HG03354 (cell line): ENCODE measurements at regions not wholly inside any gene's neighbourhood (a gene's known extent, or its start where the extent isn't known, plus 50 kb on each side); places are given as distances from the start of the nearest gene placed in this dataset.
"Not testable (repeated sequence)": the region's sequence is repeated elsewhere in the genome, so short reads cannot be mapped to it uniquely, and the experiment has no call there.

ENCODE experiments used
- ATAC-seq: cut with Tn5 transposase; IDR thresholded peaks from one replicate; pipeline ENCODE4 v1.9.1; 2021; ENCODE audit warnings: mild to moderate bottlenecking; ENCODE audit not compliant: unreplicated experiment, poor library complexity, severe bottlenecking

GRCh38 chr6:50959081-50959641 is 140.5 kb downstream of the TFAP2B start:
- ATAC-seq = no peak

GRCh38 chr6:50961611-50962010 is 142.9 kb downstream of the TFAP2B start:
- no peak for ATAC-seq

GRCh38 chr6:50962213-50962759 is 143.6 kb downstream of the TFAP2B start:
- no peak for ATAC-seq

- no peak for ATAC-seq
Observed at GRCh38 chr6:50963952-50964351, 145.3 kb downstream of the TFAP2B start.

- ATAC-seq = no peak
Observed at GRCh38 chr6:50965495-50965894, 146.8 kb downstream of the TFAP2B start.

GRCh38 chr6:50966532-50966931 is 147.9 kb downstream of the TFAP2B start:
- ATAC-seq = peak; percentile 95

- peak; percentile 71 for ATAC-seq
Observed at GRCh38 chr6:50966986-50967385, 148.3 kb downstream of the TFAP2B start.

GRCh38 chr6:50968246-50968645 is 149.6 kb downstream of the TFAP2B start:
- not testable (repeated sequence) for ATAC-seq

- ATAC-seq = no peak
Observed at GRCh38 chr6:50970908-50971307, 152.2 kb downstream of the TFAP2B start.

- no peak for ATAC-seq
Observed at GRCh38 chr6:50973464-50973863, 154.8 kb downstream of the TFAP2B start.

- ATAC-seq = no peak
Observed at GRCh38 chr6:50974319-50974718, 155.6 kb downstream of the TFAP2B start.

GRCh38 chr6:50975216-50975615 is 156.5 kb downstream of the TFAP2B start:
- ATAC-seq = no peak

- ATAC-seq = no peak
Observed at GRCh38 chr6:50976907-50977306, 158.2 kb downstream of the TFAP2B start.

- ATAC-seq = no peak
Observed at GRCh38 chr6:50977796-50978195, 159.1 kb downstream of the TFAP2B start.

- no peak for ATAC-seq
Observed at GRCh38 chr6:50978380-50979170, 159.9 kb downstream of the TFAP2B start.

- ATAC-seq = no peak
Observed at GRCh38 chr6:50979171-50979525, 160.5 kb downstream of the TFAP2B start.

GRCh38 chr6:50984135-50984534 is 165.5 kb downstream of the TFAP2B start:
- ATAC-seq = no peak

GRCh38 chr6:50986319-50986718 is 167.6 kb downstream of the TFAP2B start:
- no peak for ATAC-seq

GRCh38 chr6:50989123-50989522 is 170.5 kb downstream of the TFAP2B start:
- no peak for ATAC-seq

- ATAC-seq = no peak
Observed at GRCh38 chr6:50990750-50991446, 172.2 kb downstream of the TFAP2B start.

- ATAC-seq = no peak
Observed at GRCh38 chr6:50992232-50992631, 173.6 kb downstream of the TFAP2B start.
